OCI-LY3 (cell line): ENCODE measurements at regions not wholly inside any gene's neighbourhood (a gene's known extent, or its start where the extent isn't known, plus 50 kb on each side); places are given as distances from the start of the nearest gene placed in this dataset.

Experiments used
- EZH2phosphoT487 ChIP-seq: fragments of 200-600 bp; shearing (Covaris generic); IDR thresholded peaks from 2 replicates; pipeline ENCODE4 v1.6.1; 2018; ENCODE audit warnings: antibody characterized with exemption, mixed run types, low read depth
- TF ChIP-seq, protein P1 (sequence below): fragments of 200-600, 300-600 bp; sonication (generic); IDR thresholded peaks from 2 replicates; pipeline ENCODE4 v1.5.1; 2014; ENCODE audit warnings: antibody characterized with exemption, low read length, low read depth

- TF ChIP-seq, protein P1, sequence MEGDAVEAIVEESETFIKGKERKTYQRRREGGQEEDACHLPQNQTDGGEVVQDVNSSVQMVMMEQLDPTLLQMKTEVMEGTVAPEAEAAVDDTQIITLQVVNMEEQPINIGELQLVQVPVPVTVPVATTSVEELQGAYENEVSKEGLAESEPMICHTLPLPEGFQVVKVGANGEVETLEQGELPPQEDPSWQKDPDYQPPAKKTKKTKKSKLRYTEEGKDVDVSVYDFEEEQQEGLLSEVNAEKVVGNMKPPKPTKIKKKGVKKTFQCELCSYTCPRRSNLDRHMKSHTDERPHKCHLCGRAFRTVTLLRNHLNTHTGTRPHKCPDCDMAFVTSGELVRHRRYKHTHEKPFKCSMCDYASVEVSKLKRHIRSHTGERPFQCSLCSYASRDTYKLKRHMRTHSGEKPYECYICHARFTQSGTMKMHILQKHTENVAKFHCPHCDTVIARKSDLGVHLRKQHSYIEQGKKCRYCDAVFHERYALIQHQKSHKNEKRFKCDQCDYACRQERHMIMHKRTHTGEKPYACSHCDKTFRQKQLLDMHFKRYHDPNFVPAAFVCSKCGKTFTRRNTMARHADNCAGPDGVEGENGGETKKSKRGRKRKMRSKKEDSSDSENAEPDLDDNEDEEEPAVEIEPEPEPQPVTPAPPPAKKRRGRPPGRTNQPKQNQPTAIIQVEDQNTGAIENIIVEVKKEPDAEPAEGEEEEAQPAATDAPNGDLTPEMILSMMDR: no peak
- no peak for TF ChIP-seq EZH2phosphoT487
These were observed 69.7 kb downstream of the CCDC185 start for GRCh38 chr1:223462866-223463404.
